WERI-Rb-1 (cell line): ENCODE measurements at regions not wholly inside any gene's neighbourhood (a gene's known extent, or its start where the extent isn't known, plus 50 kb on each side); places are given as distances from the start of the nearest gene placed in this dataset.

Source experiments
- DNase-seq: peaks from one replicate; pipeline ENCODE4 v3.0.0-alpha.2; 2020
- H3K27ac ChIP-seq: fragments of 250-450 bp; sonication (Bioruptor Pico); 2 replicates; pipeline ENCODE4 v1.5.1; 2020; ENCODE audit warnings: mild to moderate bottlenecking, moderate library complexity
- H3K27me3 ChIP-seq: fragments of 250-450 bp; sonication (Bioruptor Pico); 2 replicates; pipeline ENCODE4 v1.5.1; 2021; ENCODE audit warnings: mild to moderate bottlenecking, low read depth, moderate library complexity; ENCODE audit not compliant: insufficient read depth, severe bottlenecking
- H3K36me3 ChIP-seq: fragments of 250-450 bp; sonication (Bioruptor Pico); 2 replicates; pipeline ENCODE4 v1.5.1; 2020; ENCODE audit warnings: mild to moderate bottlenecking, moderate library complexity
- H3K4me3 ChIP-seq: 2 replicates; pipeline ENCODE4 v1.5.1; 2011; ENCODE audit warnings: low read depth, mild to moderate bottlenecking, control low read depth, low read length
- H3K9me3 ChIP-seq: fragments of 250-450 bp; sonication (Bioruptor Pico); 2 replicates; pipeline ENCODE4 v1.5.1; 2021; ENCODE audit warnings: mild to moderate bottlenecking, moderate library complexity; ENCODE audit not compliant: severe bottlenecking
- TF ChIP-seq, protein P1 (sequence below): IDR thresholded peaks from 2 replicates; pipeline ENCODE4 v1.5.1; 2011; ENCODE audit warnings: low read depth, mild to moderate bottlenecking, control low read depth, inconsistent platforms, low read length

DNA sequence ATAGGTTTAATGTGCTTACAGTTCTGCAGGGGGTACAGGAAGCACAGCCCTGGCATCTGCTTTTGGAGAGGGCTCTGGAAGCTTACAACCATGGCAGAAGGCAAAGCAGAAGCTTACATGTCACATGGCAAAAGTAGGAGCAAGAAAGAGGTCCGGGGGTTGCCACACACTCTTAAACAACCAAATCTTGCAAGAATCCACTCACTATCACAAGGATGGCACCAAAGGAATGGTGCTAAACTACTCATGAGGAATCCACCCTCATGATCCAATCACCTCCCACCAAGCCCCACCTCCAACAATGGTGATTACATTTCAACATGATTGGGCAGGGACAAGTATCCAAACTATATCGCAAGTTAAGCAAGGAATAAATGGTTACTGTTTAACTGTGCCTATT is 255.8 kb upstream of the AVPR1A start:
- no peaks in the 10 kb centered on the region for H3K9me3 ChIP-seq
- H3K36me3 ChIP-seq: no peaks in the 10 kb centered on the region
- H3K27ac ChIP-seq: no peak overlapping the region
- no peak for DNase-seq
- no peaks in the 10 kb centered on the region for H3K27me3 ChIP-seq
- no peak overlapping the region for H3K4me3 ChIP-seq
- TF ChIP-seq, protein P1, sequence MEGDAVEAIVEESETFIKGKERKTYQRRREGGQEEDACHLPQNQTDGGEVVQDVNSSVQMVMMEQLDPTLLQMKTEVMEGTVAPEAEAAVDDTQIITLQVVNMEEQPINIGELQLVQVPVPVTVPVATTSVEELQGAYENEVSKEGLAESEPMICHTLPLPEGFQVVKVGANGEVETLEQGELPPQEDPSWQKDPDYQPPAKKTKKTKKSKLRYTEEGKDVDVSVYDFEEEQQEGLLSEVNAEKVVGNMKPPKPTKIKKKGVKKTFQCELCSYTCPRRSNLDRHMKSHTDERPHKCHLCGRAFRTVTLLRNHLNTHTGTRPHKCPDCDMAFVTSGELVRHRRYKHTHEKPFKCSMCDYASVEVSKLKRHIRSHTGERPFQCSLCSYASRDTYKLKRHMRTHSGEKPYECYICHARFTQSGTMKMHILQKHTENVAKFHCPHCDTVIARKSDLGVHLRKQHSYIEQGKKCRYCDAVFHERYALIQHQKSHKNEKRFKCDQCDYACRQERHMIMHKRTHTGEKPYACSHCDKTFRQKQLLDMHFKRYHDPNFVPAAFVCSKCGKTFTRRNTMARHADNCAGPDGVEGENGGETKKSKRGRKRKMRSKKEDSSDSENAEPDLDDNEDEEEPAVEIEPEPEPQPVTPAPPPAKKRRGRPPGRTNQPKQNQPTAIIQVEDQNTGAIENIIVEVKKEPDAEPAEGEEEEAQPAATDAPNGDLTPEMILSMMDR: no peak

DNA sequence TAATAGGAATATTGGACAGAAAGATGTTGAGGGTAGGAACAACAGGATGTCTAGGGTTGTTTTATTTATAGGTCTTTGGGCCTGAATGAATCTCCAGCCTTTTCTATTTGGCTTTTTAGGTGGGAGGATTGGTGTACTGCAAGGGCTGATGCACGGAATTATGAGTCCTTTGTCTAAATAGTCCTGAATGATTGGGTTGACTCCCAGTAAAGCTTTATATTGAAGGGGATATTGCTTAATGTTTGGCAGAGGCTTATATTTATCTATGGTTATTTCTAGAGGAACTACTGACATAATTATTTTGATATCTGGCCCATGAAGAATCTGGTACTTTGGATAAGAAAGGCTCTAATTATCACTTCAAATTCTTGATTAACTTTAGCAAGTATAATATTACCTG is 253.6 kb upstream of the AVPR1A start:
- Histone ChIP-seq H3K27ac (no peak overlapping the region), H3K4me3 (no peak overlapping the region), H3K27me3 (no peaks in the 10 kb centered on the region), H3K9me3 (no peaks in the 10 kb centered on the region), H3K36me3 (no peaks in the 10 kb centered on the region)
- TF ChIP-seq, protein P1: no peak
- DNase-seq: no peak

DNA sequence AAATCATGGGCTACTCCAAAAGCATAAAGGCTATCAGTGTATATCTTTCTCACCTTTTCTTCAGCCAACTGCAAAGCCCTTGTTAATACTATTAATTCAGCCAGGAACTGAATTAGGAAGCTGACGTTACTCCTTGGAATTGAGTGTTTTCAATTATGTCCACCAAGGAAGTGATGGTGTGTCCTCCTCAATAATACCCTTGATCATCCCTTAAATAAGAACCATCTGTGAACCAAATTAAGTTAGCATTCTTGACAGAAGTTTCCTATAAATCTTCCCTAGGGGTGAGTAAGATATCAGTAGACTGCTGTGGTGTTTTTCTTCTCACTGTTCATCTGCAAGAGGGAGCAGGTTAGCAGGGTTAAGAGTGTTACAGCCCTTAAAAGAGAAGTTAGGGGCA is 252.3 kb upstream of the AVPR1A start:
- Histone ChIP-seq H3K27ac (no peak overlapping the region), H3K27me3 (no peaks in the 10 kb centered on the region), H3K36me3 (no peaks in the 10 kb centered on the region), H3K9me3 (no peaks in the 10 kb centered on the region), H3K4me3 (no peak overlapping the region)
- DNase-seq: no peak
- TF ChIP-seq, protein P1: no peak

DNA sequence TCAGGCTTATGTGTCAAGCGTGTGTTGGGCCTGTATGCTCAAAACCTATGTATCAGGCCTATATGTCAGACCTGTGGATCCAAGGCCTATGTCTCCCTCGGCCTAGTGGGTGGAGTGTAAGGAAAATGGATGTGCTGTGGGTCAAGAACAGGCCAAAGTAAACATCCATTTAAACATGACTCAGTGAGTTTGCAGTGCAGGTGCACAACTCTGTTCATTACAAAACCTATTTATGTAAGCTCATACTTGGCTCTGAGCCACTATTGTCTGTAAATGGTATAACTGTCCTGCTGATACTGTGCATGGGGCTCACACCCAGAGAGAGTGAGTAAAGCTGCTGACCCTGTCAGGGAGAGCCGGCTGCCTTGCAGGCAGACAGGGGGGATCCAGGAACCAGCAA is 249.7 kb upstream of the AVPR1A start:
- H3K27ac ChIP-seq: no peak overlapping the region
- H3K36me3 ChIP-seq: no peaks in the 10 kb centered on the region
- H3K4me3 ChIP-seq: no peak overlapping the region
- H3K9me3 ChIP-seq: no peaks in the 10 kb centered on the region
- TF ChIP-seq, protein P1: no peak
- H3K27me3 ChIP-seq: no peaks in the 10 kb centered on the region
- no peak for DNase-seq

DNA sequence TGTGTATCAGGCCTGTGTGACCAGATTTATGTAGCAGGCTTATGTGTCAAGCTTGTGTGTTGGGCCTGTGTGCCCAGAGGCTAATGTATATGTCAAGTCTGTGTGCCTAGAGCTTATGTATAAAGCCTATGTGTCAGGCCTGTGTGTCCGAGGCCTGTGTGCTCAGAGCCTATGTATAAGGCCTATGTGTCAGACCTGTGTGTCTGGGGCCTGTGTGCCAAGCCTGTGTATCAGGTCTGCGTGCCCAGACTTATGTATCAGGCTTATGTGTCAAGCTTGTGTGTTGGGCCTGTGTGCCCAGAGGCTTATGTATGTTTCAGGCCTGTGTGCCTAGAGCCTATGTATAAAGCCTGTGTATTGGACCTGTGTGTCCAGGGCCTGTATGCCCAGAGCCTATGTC is 249.3 kb upstream of the AVPR1A start:
- Histone ChIP-seq H3K27me3 (no peaks in the 10 kb centered on the region), H3K4me3 (no peak overlapping the region), H3K27ac (no peak overlapping the region), H3K9me3 (no peaks in the 10 kb centered on the region), H3K36me3 (no peaks in the 10 kb centered on the region)
- TF ChIP-seq, protein P1: no peak
- no peak for DNase-seq

DNA sequence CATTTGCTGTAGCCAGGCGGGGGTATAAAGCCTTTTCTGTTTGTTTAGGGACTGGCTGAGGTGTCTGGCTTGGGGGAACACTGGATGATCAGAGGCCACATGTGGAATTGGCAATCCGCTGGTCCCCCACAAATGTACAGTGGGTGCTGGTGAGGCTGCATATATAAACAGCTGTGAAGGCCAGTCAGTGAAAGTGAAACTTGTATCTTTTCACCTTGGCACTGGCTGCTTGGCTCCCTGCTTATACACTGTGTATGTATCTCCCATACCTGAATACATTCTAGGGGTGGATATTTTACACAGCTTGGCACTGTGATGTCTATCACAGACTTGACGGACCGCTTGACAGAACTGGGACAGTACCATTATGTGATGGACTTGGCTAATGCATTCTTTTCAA is 246.8 kb upstream of the AVPR1A start:
- TF ChIP-seq, protein P1: no peak
- Histone ChIP-seq H3K9me3 (no peaks in the 10 kb centered on the region), H3K36me3 (no peaks in the 10 kb centered on the region), H3K27ac (no peak overlapping the region), H3K27me3 (no peaks in the 10 kb centered on the region), H3K4me3 (no peak overlapping the region)
- no peak for DNase-seq
